ENCODE measurements at regions not wholly inside any gene's neighbourhood (a gene's known extent, or its start where the extent isn't known, plus 50 kb on each side); places are given as distances from the start of the nearest gene placed in this dataset.

DNA sequence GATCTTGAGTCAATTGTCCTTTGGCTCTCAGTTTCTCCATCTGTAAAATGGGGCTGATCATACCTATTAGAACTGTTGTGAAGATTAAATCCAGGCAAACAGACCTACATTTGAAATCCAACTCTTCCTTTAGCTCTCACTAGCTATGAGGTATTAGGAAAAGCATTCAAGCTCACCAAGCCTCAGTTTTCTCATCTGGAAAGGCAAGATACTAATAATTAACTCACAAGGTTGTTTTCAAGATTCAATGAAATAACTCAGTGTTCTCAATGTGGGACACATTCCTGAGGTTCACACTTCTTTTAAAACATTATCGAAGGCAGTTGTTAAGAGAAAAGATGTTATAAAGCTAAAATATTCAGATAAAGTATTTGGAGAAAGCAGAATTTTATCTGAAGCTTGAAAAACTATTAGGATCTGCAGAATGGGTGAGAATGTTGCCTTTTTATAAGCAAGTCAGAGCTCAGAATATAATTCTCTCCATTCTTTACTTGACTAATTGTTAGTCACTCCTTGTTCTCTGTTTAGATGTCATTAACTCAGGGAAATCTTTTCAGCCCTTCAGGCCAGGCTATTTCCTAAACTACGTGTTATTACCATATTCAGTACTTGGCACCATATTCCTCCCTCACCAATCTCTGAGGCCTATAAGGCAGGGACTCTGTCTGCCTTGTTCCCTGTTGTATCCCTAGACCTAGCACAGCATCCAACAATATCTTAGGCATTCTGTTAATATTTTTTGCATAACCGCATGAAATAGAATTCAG is 72.0 kb upstream of the VAV3 start:
- TF ChIP-seq, protein P1, sequence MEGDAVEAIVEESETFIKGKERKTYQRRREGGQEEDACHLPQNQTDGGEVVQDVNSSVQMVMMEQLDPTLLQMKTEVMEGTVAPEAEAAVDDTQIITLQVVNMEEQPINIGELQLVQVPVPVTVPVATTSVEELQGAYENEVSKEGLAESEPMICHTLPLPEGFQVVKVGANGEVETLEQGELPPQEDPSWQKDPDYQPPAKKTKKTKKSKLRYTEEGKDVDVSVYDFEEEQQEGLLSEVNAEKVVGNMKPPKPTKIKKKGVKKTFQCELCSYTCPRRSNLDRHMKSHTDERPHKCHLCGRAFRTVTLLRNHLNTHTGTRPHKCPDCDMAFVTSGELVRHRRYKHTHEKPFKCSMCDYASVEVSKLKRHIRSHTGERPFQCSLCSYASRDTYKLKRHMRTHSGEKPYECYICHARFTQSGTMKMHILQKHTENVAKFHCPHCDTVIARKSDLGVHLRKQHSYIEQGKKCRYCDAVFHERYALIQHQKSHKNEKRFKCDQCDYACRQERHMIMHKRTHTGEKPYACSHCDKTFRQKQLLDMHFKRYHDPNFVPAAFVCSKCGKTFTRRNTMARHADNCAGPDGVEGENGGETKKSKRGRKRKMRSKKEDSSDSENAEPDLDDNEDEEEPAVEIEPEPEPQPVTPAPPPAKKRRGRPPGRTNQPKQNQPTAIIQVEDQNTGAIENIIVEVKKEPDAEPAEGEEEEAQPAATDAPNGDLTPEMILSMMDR (conservative IDR thresholded peaks at IDR 0.05; ENCODE audit: low read depth, low read length), result no peak
- DNase-seq (ENCODE audit: low read depth), result no peak
- H3K4me3 ChIP-seq (ENCODE audit: low read length), result no peak overlapping the region

DNA sequence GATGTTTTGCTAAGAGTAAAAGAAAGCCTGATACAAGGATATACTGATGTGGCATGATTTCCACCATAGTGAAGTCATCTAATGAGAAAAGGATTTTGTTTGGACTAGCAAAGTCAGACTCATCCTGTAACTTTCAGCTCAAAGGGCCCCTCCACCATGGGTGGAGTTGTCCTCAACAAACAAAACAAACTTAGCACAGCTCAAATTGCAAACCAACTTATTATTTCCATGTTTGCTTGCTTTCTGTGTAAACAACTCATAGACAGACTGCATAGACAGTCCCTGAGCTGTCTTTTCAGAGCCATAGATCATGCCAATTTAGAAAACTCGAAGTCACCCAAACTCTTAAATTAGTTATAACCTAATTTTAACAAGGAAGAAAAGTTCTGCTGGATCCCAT is 69.4 kb upstream of the VAV3 start:
- TF ChIP-seq, protein P1 (conservative IDR thresholded peaks at IDR 0.05; ENCODE audit: low read depth, low read length), result no peak
- H3K4me3 ChIP-seq (ENCODE audit: low read length), result no peak overlapping the region
- DNase-seq (ENCODE audit: low read depth), result no peak

DNA sequence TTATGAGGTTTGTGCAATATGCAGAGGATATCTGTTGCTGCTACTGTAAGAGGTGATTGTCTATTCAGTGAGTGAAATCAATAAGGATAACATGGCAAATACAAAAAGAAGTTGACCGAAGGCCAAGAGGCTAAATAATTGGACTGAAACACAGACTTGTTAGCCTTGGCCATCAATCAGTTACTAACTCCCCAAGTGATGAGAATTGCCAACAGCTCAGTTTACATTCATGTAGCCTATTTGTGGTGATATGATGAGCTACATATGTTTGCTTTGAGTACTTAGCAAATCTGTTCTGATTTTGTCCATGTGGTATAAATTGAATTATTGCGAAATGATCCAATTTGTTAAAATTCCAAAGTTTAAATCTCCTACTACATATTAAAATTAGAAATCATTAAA is 68.6 kb upstream of the VAV3 start:
- TF ChIP-seq, protein P1 (conservative IDR thresholded peaks at IDR 0.05; ENCODE audit: low read depth, low read length), result no peak
- H3K4me3 ChIP-seq (ENCODE audit: low read length), result no peak overlapping the region
- no peak for DNase-seq (ENCODE audit: low read depth)

DNA sequence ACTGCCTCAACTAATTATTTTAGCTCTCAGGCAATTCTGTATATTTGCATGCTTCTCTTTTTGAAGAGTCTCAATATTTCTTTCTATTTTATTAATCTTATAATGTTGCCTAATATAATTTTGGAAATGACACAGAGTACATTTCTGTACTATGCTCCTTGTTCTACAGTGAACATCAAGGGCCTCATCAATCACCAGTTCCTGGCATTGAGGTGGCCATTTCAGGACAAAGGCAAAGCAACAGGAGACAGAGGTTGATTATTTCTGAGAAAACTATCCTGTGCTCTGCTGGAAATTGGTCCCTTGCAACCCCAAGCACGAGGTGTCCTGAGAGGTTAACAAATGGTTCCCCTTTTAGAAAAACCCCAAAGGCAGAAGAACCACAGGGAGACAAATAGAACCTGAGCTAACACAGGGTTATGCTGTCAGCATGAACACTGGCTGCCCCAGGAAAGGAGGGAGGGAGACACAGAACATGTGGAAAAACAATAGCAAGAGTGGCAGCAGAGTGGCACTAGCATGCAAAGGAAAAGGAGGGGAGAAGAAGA is 63.9 kb upstream of the VAV3 start:
- no peak for DNase-seq (ENCODE audit: low read depth)
- TF ChIP-seq, protein P1 (conservative IDR thresholded peaks at IDR 0.05; ENCODE audit: low read depth, low read length), result no peak
- no peak overlapping the region for H3K4me3 ChIP-seq (ENCODE audit: low read length)

DNA sequence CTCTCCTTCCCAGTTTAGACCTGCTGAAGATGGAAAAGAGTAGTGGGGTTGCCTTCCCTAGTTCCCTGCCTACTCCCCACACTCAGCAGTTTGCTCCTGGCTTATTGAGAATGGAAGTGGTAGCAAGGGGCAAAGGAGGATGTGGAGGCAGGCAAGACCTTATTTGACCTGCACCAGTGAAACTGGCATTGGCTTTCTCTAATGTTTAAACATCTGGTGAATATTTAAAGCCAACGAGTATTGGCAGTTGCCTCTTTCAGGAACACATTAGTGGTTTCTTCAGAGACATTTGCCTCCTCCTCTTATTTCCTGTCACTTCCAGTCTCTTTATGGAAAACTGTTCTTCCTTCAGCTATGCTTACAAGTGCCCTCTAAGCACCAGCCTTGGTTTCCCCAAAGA is 62.4 kb upstream of the VAV3 start:
- DNase-seq (ENCODE audit: low read depth), result no peak
- H3K4me3 ChIP-seq (ENCODE audit: low read length), result no peak overlapping the region
- TF ChIP-seq, protein P1 (conservative IDR thresholded peaks at IDR 0.05; ENCODE audit: low read depth, low read length), result no peak

DNA sequence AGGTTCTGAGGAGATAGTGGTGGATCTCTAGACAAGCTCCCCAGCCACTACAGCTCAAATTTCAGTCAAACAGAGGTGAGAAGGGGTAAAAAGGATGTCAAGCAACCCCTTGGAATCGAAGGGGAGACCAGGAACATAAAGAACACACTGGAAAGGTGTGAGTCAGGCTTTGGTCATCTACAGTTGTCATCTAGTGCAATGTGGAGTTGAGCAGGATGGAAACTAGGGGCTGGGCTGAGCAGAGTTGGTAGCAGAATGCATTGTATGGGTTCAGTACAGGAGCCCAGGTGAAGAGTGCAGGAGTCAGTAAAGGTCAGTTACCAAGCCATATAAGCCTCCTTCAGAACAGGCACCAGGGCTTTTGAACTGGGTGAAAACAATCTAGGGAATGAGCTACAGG is 52.7 kb upstream of the VAV3 start:
- TF ChIP-seq, protein P1 (conservative IDR thresholded peaks at IDR 0.05; ENCODE audit: low read depth, low read length), result no peak
- H3K4me3 ChIP-seq (ENCODE audit: low read length), result no peak overlapping the region
- DNase-seq (ENCODE audit: low read depth), result no peak

DNA sequence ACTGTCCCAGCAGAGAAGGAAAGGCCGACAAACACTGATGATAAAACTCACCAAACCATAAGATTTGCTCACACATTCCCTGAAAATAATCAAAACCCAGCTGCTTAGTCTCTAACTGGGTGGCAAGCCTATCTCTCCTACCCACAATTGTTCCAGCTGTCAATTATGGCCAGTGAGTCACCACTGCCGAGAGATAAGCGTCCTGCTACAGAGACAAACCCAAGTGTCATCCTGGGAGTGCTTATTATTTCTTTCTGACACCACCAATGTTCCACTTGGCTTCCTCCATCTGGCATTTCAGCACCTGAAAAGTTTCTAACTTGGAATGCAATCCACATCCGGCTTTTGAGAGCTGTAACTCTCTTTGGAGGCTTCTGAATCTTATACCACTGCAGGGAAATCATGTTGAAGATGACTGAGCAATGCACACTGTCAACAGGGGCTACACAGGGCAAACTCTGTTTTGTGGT is 51.5 kb upstream of the VAV3 start:
- H3K4me3 ChIP-seq (ENCODE audit: low read length), result no peak overlapping the region
- TF ChIP-seq, protein P1 (conservative IDR thresholded peaks at IDR 0.05; ENCODE audit: low read depth, low read length), result no peak
- DNase-seq (ENCODE audit: low read depth), result peak; percentile 30

All from retinal pigment epithelial cell (primary cell).